Endothelial cell (in vitro differentiated cells): ENCODE measurements at regions not wholly inside any gene's neighbourhood (a gene's known extent, or its start where the extent isn't known, plus 50 kb on each side); places are given as distances from the start of the nearest gene placed in this dataset.

ENCODE experiments used
- DNase-seq: peaks from one replicate; pipeline ENCODE4 v3.0.0; 2021; ENCODE audit warnings: low spot score
- H3K27ac Mint-ChIP-seq: one replicate; pipeline ENCODE4 v1.8.0; 2021; ENCODE audit warnings: mixed read lengths, inconsistent platforms; ENCODE audit not compliant: unreplicated experiment
- H3K27me3 Mint-ChIP-seq: one replicate; pipeline ENCODE4 v1.8.0; 2021; ENCODE audit warnings: mild to moderate bottlenecking, moderate library complexity, mixed read lengths, inconsistent platforms; ENCODE audit not compliant: unreplicated experiment
- H3K36me3 Mint-ChIP-seq: one replicate; pipeline ENCODE4 v1.8.0; 2021; ENCODE audit warnings: mild to moderate bottlenecking, low read depth, mixed read lengths, inconsistent platforms; ENCODE audit not compliant: unreplicated experiment
- H3K4me1 Mint-ChIP-seq: one replicate; pipeline ENCODE4 v1.8.0; 2021; ENCODE audit warnings: mild to moderate bottlenecking, mixed read lengths, inconsistent platforms; ENCODE audit not compliant: unreplicated experiment
- H3K4me3 Mint-ChIP-seq: one replicate; pipeline ENCODE4 v1.8.0; 2021; ENCODE audit warnings: mild to moderate bottlenecking, mixed read lengths, inconsistent platforms; ENCODE audit not compliant: unreplicated experiment
- H3K9me3 Mint-ChIP-seq: one replicate; pipeline ENCODE4 v1.8.0; 2021; ENCODE audit warnings: mixed read lengths, inconsistent platforms; ENCODE audit not compliant: unreplicated experiment
- CTCF ChIP-seq: fragments of 200-600 bp; sonication (generic); IDR thresholded peaks from one replicate; pipeline ENCODE4 v1.5.0; 2021; ENCODE audit warnings: antibody characterized with exemption; ENCODE audit not compliant: unreplicated experiment

GRCh38 chr5:163357636-163358035, 79.8 kb upstream of the CCNG1 start:
- TF ChIP-seq CTCF: no peak
- Mint-ChIP-seq H3K4me3 (no peak overlapping the region), H3K27me3 (peaks cover 1% of the 10 kb centered on the region), H3K36me3 (no peaks in the 10 kb centered on the region), H3K4me1 (no peaks in the 10 kb centered on the region), H3K27ac (no peak overlapping the region), H3K9me3 (no peaks in the 10 kb centered on the region)
- DNase-seq: no peak

GRCh38 chr5:163360656-163361055, 76.7 kb upstream of the CCNG1 start:
- TF ChIP-seq CTCF: no peak
- peaks cover 2% of the 10 kb centered on the region for H3K9me3 Mint-ChIP-seq
- no peak for DNase-seq
- H3K27me3 Mint-ChIP-seq: peaks cover 1% of the 10 kb centered on the region
- H3K36me3 Mint-ChIP-seq: no peaks in the 10 kb centered on the region
- no peak overlapping the region for H3K4me3 Mint-ChIP-seq
- no peaks in the 10 kb centered on the region for H3K4me1 Mint-ChIP-seq
- H3K27ac Mint-ChIP-seq: no peak overlapping the region

GRCh38 chr5:163361450-163361849, 75.9 kb upstream of the CCNG1 start:
- H3K27me3 Mint-ChIP-seq: peaks cover 1% of the 10 kb centered on the region
- H3K4me3 Mint-ChIP-seq: no peak overlapping the region
- no peaks in the 10 kb centered on the region for H3K36me3 Mint-ChIP-seq
- no peak overlapping the region for H3K27ac Mint-ChIP-seq
- TF ChIP-seq CTCF: no peak
- no peak for DNase-seq
- no peaks in the 10 kb centered on the region for H3K4me1 Mint-ChIP-seq
- peaks cover 6% of the 10 kb centered on the region for H3K9me3 Mint-ChIP-seq

GRCh38 chr5:163362840-163363371, 74.5 kb upstream of the CCNG1 start:
- Mint-ChIP-seq H3K27ac (no peak overlapping the region), H3K36me3 (no peaks in the 10 kb centered on the region), H3K9me3 (peaks cover 6% of the 10 kb centered on the region), H3K4me1 (no peaks in the 10 kb centered on the region), H3K4me3 (no peak overlapping the region), H3K27me3 (no peaks in the 10 kb centered on the region)
- no peak for TF ChIP-seq CTCF
- DNase-seq: no peak

- TF ChIP-seq CTCF: no peak
- Mint-ChIP-seq H3K27ac (no peak overlapping the region), H3K9me3 (peaks cover 6% of the 10 kb centered on the region), H3K4me3 (no peak overlapping the region), H3K36me3 (no peaks in the 10 kb centered on the region), H3K4me1 (no peaks in the 10 kb centered on the region), H3K27me3 (no peaks in the 10 kb centered on the region)
- no peak for DNase-seq
Observed at GRCh38 chr5:163363389-163363788, 74.0 kb upstream of the CCNG1 start.
